ENCODE measurements at regions not wholly inside any gene's neighbourhood (a gene's known extent, or its start where the extent isn't known, plus 50 kb on each side); places are given as distances from the start of the nearest gene placed in this dataset.

DNA sequence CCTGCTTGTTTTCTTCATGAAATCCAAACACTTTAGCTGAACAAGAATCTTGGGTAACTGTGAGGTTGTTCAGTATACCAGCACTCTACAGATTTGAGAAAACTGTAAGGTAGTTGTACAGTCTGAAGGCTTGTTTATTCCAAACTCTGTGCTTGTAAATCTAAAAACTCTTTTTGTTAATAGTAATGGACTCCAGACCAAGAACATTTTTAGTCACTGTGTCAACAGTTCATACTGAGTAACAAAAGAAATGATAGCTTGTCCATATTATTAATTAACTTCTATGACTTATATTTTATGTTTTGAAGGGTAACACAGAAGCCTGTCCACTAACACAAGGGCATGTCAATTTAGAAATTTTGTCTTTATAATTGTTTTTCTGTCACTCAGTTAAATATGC lies 72.2 kb upstream of the KYNU start:
- TF ChIP-seq CTCF (IDR thresholded peaks at IDR 0.05), result no peak

DNA sequence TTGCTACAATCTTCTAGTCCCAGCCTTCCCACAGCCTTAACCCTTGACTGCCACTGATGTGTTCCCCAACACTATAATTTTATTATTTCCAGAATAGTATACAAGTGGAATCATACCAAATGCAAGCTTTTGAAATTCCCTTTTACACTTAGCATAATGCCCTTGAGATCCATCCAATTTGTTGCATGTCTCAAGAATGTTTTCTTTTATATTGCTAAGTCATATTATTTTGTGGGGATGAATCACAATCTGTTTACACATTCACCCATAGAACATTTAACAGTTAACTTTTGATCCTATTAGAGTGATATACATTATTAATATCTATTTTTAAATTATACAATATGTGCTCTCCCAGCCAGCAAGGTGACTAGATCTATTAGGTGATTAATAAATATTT lies 74.3 kb upstream of the KYNU start:
- TF ChIP-seq CTCF (IDR thresholded peaks at IDR 0.05), result no peak

DNA sequence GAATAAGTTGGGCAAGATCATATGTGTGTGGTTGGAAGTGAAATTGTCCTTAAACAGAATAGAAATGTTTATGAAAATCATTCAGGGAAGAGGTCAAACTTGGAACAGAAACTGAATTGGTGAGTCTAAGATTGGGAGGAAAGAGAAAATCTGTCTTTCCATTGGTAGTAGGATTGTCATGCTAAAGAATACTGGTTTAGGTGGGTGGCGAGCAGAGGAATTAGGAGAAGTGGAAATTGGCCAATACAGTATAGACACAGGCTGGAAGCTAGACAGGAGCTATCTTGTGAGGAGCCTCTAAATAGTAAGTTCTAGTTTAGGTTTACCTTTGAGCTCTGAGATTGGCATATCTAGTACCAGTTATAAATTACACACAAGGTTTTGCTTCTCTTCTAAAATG lies 80.9 kb upstream of the KYNU start:
- TF ChIP-seq CTCF (IDR thresholded peaks at IDR 0.05), result no peak

- TF ChIP-seq CTCF (IDR thresholded peaks at IDR 0.05), result peak; percentile 27; the same call in 1 of the 2 replicates
These were observed 81.3 kb upstream of the KYNU start for GRCh38 chr2:142796161-142796560.

- no peak for TF ChIP-seq CTCF (IDR thresholded peaks at IDR 0.05)
These were observed 82.6 kb upstream of the KYNU start for GRCh38 chr2:142794850-142795249.

DNA sequence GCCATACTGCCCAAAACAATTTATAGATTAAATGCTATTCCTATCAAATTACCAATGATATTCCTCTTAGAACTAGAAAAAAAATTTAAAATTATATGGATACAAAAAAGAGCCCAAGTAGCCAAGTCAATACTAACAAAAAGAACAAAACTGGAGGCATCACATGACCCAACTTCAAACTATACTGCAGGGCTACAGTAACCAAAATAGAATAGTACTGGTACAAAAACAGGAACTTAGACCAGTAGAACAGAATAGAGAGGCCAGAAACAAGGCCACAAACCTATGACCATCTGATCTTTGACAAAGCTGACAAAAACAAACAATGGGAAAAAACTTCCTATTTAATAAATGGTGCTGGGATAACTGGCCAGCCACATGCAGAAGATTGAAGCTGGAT lies 86.1 kb upstream of the KYNU start:
- no peak for TF ChIP-seq CTCF (IDR thresholded peaks at IDR 0.05)

DNA sequence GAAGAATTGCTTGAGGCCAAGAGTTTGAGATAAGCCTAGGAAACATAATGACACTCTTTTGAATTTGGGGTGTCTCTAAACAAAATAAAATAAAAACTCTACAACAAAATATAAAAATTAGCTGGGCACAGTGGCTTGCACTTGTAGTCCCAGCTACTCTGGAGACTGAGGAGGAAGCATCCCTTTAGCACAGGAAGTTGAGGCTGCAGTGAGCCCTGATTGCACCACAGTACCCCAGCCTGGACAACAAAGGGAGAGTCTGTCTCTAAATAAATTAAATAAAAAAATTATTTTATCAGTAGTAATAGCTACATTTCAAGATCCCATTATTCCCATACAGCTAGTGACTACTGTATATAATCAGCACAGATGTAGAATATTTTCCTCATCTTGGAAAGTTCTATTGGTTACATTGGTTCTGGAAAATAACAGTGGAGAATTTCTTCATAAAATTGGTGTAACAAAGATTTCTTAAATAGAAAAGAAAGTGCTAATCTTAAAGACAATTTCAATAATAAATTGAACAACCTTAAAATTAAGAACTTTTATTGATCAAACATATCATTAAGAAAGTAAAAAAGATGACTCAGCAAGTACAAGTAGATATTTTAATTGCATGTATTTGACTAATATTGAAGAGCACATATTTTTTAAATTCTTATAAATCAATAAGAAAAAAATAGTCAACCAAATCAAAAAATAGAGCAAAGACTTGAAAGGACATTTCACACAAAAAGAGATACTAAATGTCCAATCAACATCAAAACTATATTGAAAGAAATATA lies 90.4 kb upstream of the KYNU start:
- no peak for TF ChIP-seq CTCF (IDR thresholded peaks at IDR 0.05)

Measured in LNCAP (cell line).